DOHH2 (cell line): ENCODE measurements at regions not wholly inside any gene's neighbourhood (a gene's known extent, or its start where the extent isn't known, plus 50 kb on each side); places are given as distances from the start of the nearest gene placed in this dataset.
A peak's percentile ranks its signal among the peaks of the same experiment; 100 is the strongest.

Source experiments
- H3F3A ChIP-seq: fragments of 200-600 bp; sonication (generic), shearing (Covaris generic); 2 replicates; pipeline ENCODE4 v1.6.0; 2016; ENCODE audit warnings: antibody characterized with exemption, mild to moderate bottlenecking; ENCODE audit not compliant: control insufficient read depth, insufficient read depth
- H3K27ac ChIP-seq: fragments of 200-600 bp; sonication (generic); 2 replicates; pipeline ENCODE4 v1.5.1; 2014; ENCODE audit warnings: low read depth, mild to moderate bottlenecking, low read length, moderate library complexity
- H3K27me3 ChIP-seq: fragments of 200-600 bp; sonication (generic); 2 replicates; pipeline ENCODE4 v1.6.1; 2014; ENCODE audit warnings: mild to moderate bottlenecking, low read length, mixed read lengths; ENCODE audit not compliant: control insufficient read depth
- H3K36me3 ChIP-seq: fragments of 200-600 bp; sonication (generic); 2 replicates; pipeline ENCODE4 v1.6.1; 2014; ENCODE audit warnings: mild to moderate bottlenecking, low read length, moderate library complexity, mixed read lengths; ENCODE audit not compliant: control insufficient read depth
- H3K4me1 ChIP-seq: fragments of 200-600 bp; sonication (generic); 2 replicates; pipeline ENCODE4 v1.6.1; 2014; ENCODE audit warnings: mild to moderate bottlenecking, low read length, mixed read lengths; ENCODE audit not compliant: control insufficient read depth
- H3K4me2 ChIP-seq: fragments of 200-600 bp; sonication (generic); 2 replicates; pipeline ENCODE4 v1.6.0; 2014; ENCODE audit warnings: mild to moderate bottlenecking, low read length, moderate library complexity
- H3K4me3 ChIP-seq: fragments of 200-600 bp; sonication (generic); 2 replicates; pipeline ENCODE4 v1.5.1; 2014; ENCODE audit warnings: mild to moderate bottlenecking, low read length, mixed read lengths
- H3K79me2 ChIP-seq: fragments of 200-600 bp; sonication (generic); 2 replicates; pipeline ENCODE4 v1.6.1; 2014; ENCODE audit warnings: mild to moderate bottlenecking, low read length, mixed read lengths; ENCODE audit not compliant: control insufficient read depth
- H3K9me2 ChIP-seq: fragments of 200-600 bp; sonication (generic); replicated peaks from 2 replicates; pipeline ENCODE4 v1.6.1; 2014; ENCODE audit warnings: mild to moderate bottlenecking, low read length, mixed read lengths; ENCODE audit not compliant: control insufficient read depth
- H3K9me3 ChIP-seq: fragments of 200-600 bp; sonication (generic); 2 replicates; pipeline ENCODE4 v1.6.1; 2014; ENCODE audit warnings: antibody characterized with exemption, low read length, mixed read lengths; ENCODE audit not compliant: control insufficient read depth, insufficient read depth
- H4K20me1 ChIP-seq: fragments of 200-600 bp; sonication (generic); 2 replicates; pipeline ENCODE4 v1.6.0; 2014; ENCODE audit warnings: low read depth, mild to moderate bottlenecking, antibody characterized with exemption, low read length, moderate library complexity; ENCODE audit not compliant: control insufficient read depth, insufficient read depth
- EZH2phosphoT487 ChIP-seq: fragments of 200-600 bp; sonication (generic); IDR thresholded peaks from 2 replicates; pipeline ENCODE4 v1.6.1; 2017; ENCODE audit warnings: borderline replicate concordance, mild to moderate bottlenecking, antibody characterized with exemption, low read length, moderate library complexity, mixed read lengths
- TF ChIP-seq, protein P1 (sequence below): fragments of 200-600 bp; sonication (generic); IDR thresholded peaks from one replicate; pipeline ENCODE4 v1.5.1; 2014; ENCODE audit warnings: antibody characterized with exemption, mild to moderate bottlenecking, low read depth, low read length; ENCODE audit not compliant: poor library complexity, severe bottlenecking

DNA sequence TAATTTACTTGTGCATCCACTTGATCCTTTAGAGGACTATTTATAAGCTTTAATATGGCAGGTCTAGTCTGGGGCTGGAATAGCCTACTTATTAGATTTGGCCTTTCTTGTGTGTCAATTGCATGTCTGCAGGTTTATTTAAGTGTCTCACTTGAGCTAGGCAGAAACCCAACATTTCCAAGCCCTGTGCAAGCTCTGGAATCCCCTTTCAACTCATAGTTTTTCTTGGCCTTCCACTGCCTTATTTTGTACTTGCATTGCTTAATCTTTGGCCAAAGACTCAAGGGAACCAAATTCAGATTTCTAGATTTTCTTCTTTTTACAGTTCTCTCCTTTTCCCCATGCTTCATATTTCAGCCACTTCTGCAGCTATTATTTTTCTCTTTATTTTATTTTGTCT lies 102.4 kb upstream of the RFX3 start:
- Histone ChIP-seq H3K79me2 (no peaks in the 10 kb centered on the region), H3K4me1 (no peaks in the 10 kb centered on the region), H3K27ac (no peak overlapping the region), H3K9me3 (no peaks in the 10 kb centered on the region; the same call in 1 of the 2 replicates), H3K4me2 (no peak overlapping the region), H3F3A (no peaks in the 10 kb centered on the region), H3K36me3 (no peaks in the 10 kb centered on the region), H3K9me2 (no peaks in the 10 kb centered on the region), H4K20me1 (no peaks in the 10 kb centered on the region), H3K4me3 (no peak overlapping the region), H3K27me3 (no peaks in the 10 kb centered on the region)
- TF ChIP-seq, protein P1, sequence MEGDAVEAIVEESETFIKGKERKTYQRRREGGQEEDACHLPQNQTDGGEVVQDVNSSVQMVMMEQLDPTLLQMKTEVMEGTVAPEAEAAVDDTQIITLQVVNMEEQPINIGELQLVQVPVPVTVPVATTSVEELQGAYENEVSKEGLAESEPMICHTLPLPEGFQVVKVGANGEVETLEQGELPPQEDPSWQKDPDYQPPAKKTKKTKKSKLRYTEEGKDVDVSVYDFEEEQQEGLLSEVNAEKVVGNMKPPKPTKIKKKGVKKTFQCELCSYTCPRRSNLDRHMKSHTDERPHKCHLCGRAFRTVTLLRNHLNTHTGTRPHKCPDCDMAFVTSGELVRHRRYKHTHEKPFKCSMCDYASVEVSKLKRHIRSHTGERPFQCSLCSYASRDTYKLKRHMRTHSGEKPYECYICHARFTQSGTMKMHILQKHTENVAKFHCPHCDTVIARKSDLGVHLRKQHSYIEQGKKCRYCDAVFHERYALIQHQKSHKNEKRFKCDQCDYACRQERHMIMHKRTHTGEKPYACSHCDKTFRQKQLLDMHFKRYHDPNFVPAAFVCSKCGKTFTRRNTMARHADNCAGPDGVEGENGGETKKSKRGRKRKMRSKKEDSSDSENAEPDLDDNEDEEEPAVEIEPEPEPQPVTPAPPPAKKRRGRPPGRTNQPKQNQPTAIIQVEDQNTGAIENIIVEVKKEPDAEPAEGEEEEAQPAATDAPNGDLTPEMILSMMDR, result no peak
- no peak for TF ChIP-seq EZH2phosphoT487

GRCh38 chr9:3608011-3608410 lies 82.2 kb upstream of the RFX3 start:
- no peaks in the 10 kb centered on the region for H3K9me2 ChIP-seq
- no peaks in the 10 kb centered on the region for H3K9me3 ChIP-seq
- H3K79me2 ChIP-seq, result no peaks in the 10 kb centered on the region
- no peak overlapping the region for H3K27ac ChIP-seq
- H3K36me3 ChIP-seq, result no peaks in the 10 kb centered on the region
- H3F3A ChIP-seq, result no peaks in the 10 kb centered on the region
- H3K4me1 ChIP-seq, result peaks cover 15% of the 10 kb centered on the region
- H3K4me2 ChIP-seq, result peak overlapping the region; percentile 29
- H3K4me3 ChIP-seq, result no peak overlapping the region
- H3K27me3 ChIP-seq, result no peaks in the 10 kb centered on the region
- no peaks in the 10 kb centered on the region for H4K20me1 ChIP-seq
- TF ChIP-seq, protein P1, result no peak

DNA sequence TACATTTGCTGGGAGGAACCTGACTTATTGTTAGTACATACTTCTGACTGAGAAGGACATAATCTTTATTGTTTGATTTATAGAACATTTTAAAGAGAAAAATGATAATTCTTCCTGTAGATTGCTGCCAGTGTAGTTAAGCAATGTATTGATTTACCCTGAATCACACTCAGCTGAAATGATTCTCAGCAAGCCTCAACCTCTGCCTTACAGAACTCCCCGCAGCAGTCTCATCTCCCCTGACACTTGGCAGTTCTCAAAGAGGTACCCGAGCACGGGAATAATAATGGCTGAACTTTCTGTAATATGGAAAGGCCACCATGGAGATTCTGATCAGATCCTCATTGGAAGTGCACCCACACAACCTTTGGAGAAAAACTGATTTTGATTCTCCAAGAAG lies 74.9 kb upstream of the RFX3 start:
- Histone ChIP-seq H3K4me2 (no peak overlapping the region), H3F3A (no peaks in the 10 kb centered on the region), H3K27ac (no peak overlapping the region), H3K36me3 (no peaks in the 10 kb centered on the region), H4K20me1 (no peaks in the 10 kb centered on the region), H3K9me2 (no peaks in the 10 kb centered on the region), H3K79me2 (no peaks in the 10 kb centered on the region), H3K4me3 (no peak overlapping the region), H3K27me3 (no peaks in the 10 kb centered on the region), H3K4me1 (no peaks in the 10 kb centered on the region), H3K9me3 (no peaks in the 10 kb centered on the region)
- no peak for TF ChIP-seq EZH2phosphoT487
- TF ChIP-seq, protein P1, result no peak

DNA sequence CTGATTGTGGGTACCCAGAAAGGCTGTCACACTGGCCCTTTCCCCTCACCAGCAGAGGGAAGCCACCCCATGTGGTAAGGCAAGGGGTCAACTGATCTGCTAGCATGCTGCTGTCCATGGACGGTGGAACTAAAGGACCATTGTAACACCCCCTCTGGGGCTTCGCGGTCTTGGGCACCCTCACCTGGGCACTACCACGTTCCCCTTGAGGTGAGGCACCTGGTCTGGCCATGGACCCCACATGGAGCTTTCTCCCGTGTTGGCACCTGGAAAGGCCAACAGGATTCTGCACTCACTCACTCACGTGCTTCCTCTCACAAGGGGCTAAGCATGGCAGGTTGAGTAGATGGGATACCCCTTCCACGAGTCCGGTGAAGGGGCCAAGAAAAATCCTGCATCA lies 72.0 kb upstream of the RFX3 start:
- H3K4me3 ChIP-seq, result no peak overlapping the region
- no peaks in the 10 kb centered on the region for H3K9me2 ChIP-seq
- H3K4me1 ChIP-seq, result no peaks in the 10 kb centered on the region
- H3K27ac ChIP-seq, result no peak overlapping the region
- H3K36me3 ChIP-seq, result no peaks in the 10 kb centered on the region
- H3K27me3 ChIP-seq, result no peaks in the 10 kb centered on the region
- no peaks in the 10 kb centered on the region for H3K9me3 ChIP-seq
- no peaks in the 10 kb centered on the region for H3F3A ChIP-seq
- TF ChIP-seq EZH2phosphoT487, result no peak
- TF ChIP-seq, protein P1, result no peak
- H4K20me1 ChIP-seq, result no peaks in the 10 kb centered on the region
- H3K4me2 ChIP-seq, result no peak overlapping the region
- no peaks in the 10 kb centered on the region for H3K79me2 ChIP-seq
